Gastroesophageal sphincter (tissue), 3 donors: ENCODE measurements at regions not wholly inside any gene's neighbourhood (a gene's known extent, or its start where the extent isn't known, plus 50 kb on each side); places are given as distances from the start of the nearest gene placed in this dataset.

ENCODE experiments used
- CTCF ChIP-seq, 4 experiments: fragments of 200-600 bp in 2 of 4; fragments of 450-650 bp in 2 of 4; sonication (generic) in 1 of 4; IDR thresholded peaks; one replicate each; pipeline ENCODE4 v1.5.1; 2017 to 2019; ENCODE audit warnings: antibody characterized with exemption in 4 of 4, mild to moderate bottlenecking in 2 of 4, moderate library complexity in 2 of 4
- POLR2A ChIP-seq, 2 donors: fragments of 450-650 bp; IDR thresholded peaks; one replicate each; pipeline ENCODE4 v1.6.1; 2017; ENCODE audit warnings: antibody characterized with exemption in 2 of 2, mild to moderate bottlenecking in 2 of 2, moderate library complexity in 1 of 2

- TF ChIP-seq POLR2A (IDR thresholded peaks at IDR 0.05) (no peak), CTCF (IDR thresholded peaks at IDR 0.05) (no peak)
These were observed 94.5 kb downstream of the LIG4 start for GRCh38 chr13:108120856-108121255.
